K562 (cell line): ENCODE measurements at regions not wholly inside any gene's neighbourhood (a gene's known extent, or its start where the extent isn't known, plus 50 kb on each side); places are given as distances from the start of the nearest gene placed in this dataset.

Experiments
- ATAC-seq: fragments of 200-7000 bp; cut with Tn5 transposase; 3 replicates; pipeline ENCODE4 v1.9.1; 2020; ENCODE audit warnings: moderate library complexity
- BruUV-seq: library from RNA; stranded (reverse); fragments of 400-500 nt; replicated peaks from 2 replicates; lab custom pipeline; 2021; lab: Mats Ljungman, UMichigan
- CTCF ChIA-PET: fragments of 300-600 bp; formaldehyde crosslinking; extraction: SDS; loops from one replicate; lab custom pipeline; 2021; ENCODE audit warnings: low intra/inter-chr PET ratio; lab: Yijun Ruan, JAX
- POLR2A ChIA-PET: fragments of 300-600, 350-650 bp; sonication (Branson Sonifier 250); formaldehyde crosslinking; extraction: SDS; loops from one replicate; lab custom pipeline; 2021; ENCODE audit warnings: antibody characterized with exemption, inconsistent platforms; lab: Yijun Ruan, JAX
- DNase-seq, 4 experiments: peaks; one replicate each; pipeline versions ENCODE4 v3.0.0 to v3.0.0-alpha.2; 2011 to 2018; ENCODE audit warnings: low spot score in 3 of 4, mixed read lengths in 3 of 4; ENCODE audit errors: extremely low read depth in 1 of 4
- FAIRE-seq: peaks from 2 replicates; lab custom pipeline; 2011; peaks lifted over from hg19 to GRCh38; lab: Jason Lieb, UNC
- H2AFZ ChIP-seq: 2 replicates; pipeline ENCODE4 v1.6.0; 2011; ENCODE audit warnings: low read depth, low read length, control low read depth, inconsistent platforms
- H3K27ac ChIP-seq: fragments of 200-600 bp; 3 replicates; pipeline ENCODE4 v1.8.0; 2011; ENCODE audit warnings: low read depth, mild to moderate bottlenecking, control low read depth, inconsistent platforms, low read length, moderate library complexity, mixed read lengths; ENCODE audit errors: extremely low read depth
- H3K27me3 ChIP-seq, 2 experiments: fragments of 300-600 bp in 1 of 2; 2 replicates in 1 of 2; 3 replicates in 1 of 2; pipeline versions ENCODE4 v1.6.0 to v1.8.0; 2011; ENCODE audit warnings: inconsistent platforms in 2 of 2, low read length in 2 of 2, mild to moderate bottlenecking in 1 of 2, mixed read lengths in 1 of 2, moderate library complexity in 1 of 2; ENCODE audit not compliant: control insufficient read depth in 2 of 2, insufficient read depth in 2 of 2
- H3K36me3 ChIP-seq: fragments of 300-600 bp; 3 replicates; pipeline ENCODE4 v1.8.0; 2011; ENCODE audit warnings: mild to moderate bottlenecking, low read length, inconsistent platforms; ENCODE audit not compliant: control insufficient read depth, insufficient read depth
- H3K4me1 ChIP-seq, 2 experiments: fragments of 200-600 bp in 1 of 2; replicated peaks in 1 of 2; 2 replicates in 1 of 2; 3 replicates in 1 of 2; pipeline versions ENCODE4 v1.5.1 to v1.8.0; 2011; ENCODE audit warnings: inconsistent platforms in 2 of 2, low read length in 2 of 2, mild to moderate bottlenecking in 1 of 2, mixed read lengths in 1 of 2, moderate library complexity in 1 of 2; ENCODE audit not compliant: control insufficient read depth in 2 of 2, insufficient read depth in 2 of 2
- H3K4me2 ChIP-seq: 2 replicates; pipeline ENCODE4 v1.6.1; 2011; ENCODE audit warnings: low read length, control low read depth, inconsistent platforms, mixed read lengths; ENCODE audit not compliant: insufficient read depth
- H3K4me3 ChIP-seq: fragments of 200-600 bp; sonication (generic), shearing (Covaris generic); 2 replicates; pipeline ENCODE4 v1.5.1; 2016; ENCODE audit warnings: control low read depth, inconsistent platforms
- H3K79me2 ChIP-seq: fragments of 200-600 bp; 3 replicates; pipeline ENCODE4 v1.8.0; 2011; ENCODE audit warnings: low read length, inconsistent platforms; ENCODE audit not compliant: control insufficient read depth, insufficient read depth
- H3K9ac ChIP-seq, 2 experiments: 2 replicates each; pipeline versions ENCODE4 v1.6.0 to v1.6.1; 2011; ENCODE audit warnings: low read depth in 2 of 2, low read length in 2 of 2, control low read depth in 1 of 2, inconsistent platforms in 1 of 2, mild to moderate bottlenecking in 1 of 2, mixed read lengths in 1 of 2; ENCODE audit not compliant: insufficient read depth in 1 of 2
- H3K9me1 ChIP-seq: one replicate; pipeline ENCODE4 v1.6.0; 2011; ENCODE audit warnings: inconsistent platforms, mild to moderate bottlenecking, low read length, moderate library complexity; ENCODE audit not compliant: control insufficient read depth, insufficient read depth
- H3K9me3 ChIP-seq: replicated peaks from 2 replicates; pipeline ENCODE4 v1.5.1; 2011; ENCODE audit warnings: low read depth, low read length, inconsistent platforms; ENCODE audit not compliant: control insufficient read depth, insufficient read depth
- H4K20me1 ChIP-seq: replicated peaks from 2 replicates; pipeline ENCODE4 v1.6.1; 2011; ENCODE audit warnings: low read length, inconsistent platforms, mixed read lengths; ENCODE audit not compliant: control insufficient read depth, insufficient read depth
- CAMTA2 ChIP-seq: fragments of 250-450 bp; sonication (Bioruptor Pico); conservative IDR thresholded peaks from 2 replicates; pipeline ENCODE4 v1.5.1; 2022
- CBX2 ChIP-seq: fragments of 200-600 bp; sonication (generic); IDR thresholded peaks from one replicate; pipeline ENCODE4 v1.6.1; 2012; ENCODE audit warnings: mild to moderate bottlenecking, low read length, inconsistent platforms; ENCODE audit not compliant: insufficient read depth, poor library complexity, severe bottlenecking
- CREB1 ChIP-seq, 2 experiments: sonication (generic) in 1 of 2; formaldehyde crosslinking in 1 of 2; IDR thresholded peaks; 2 replicates each; pipeline versions ENCODE4 v1.6.1 to v1.8.0; 2012 to 2022; ENCODE audit warnings: inconsistent platforms in 1 of 2, mild to moderate bottlenecking in 1 of 2, missing genetic modification reagents in 1 of 2, moderate library complexity in 1 of 2
- FOS ChIP-seq: IDR thresholded peaks from 3 replicates; pipeline ENCODE4 v1.6.1; 2011; ENCODE audit not compliant: insufficient read length; ENCODE audit errors: extremely low read depth
- GATAD2B ChIP-seq: fragments of 450-650 bp; IDR thresholded peaks from 2 replicates; pipeline ENCODE4 v1.6.1; 2017; ENCODE audit warnings: mild to moderate bottlenecking, borderline replicate concordance
- HNRNPL ChIP-seq: fragments of 200-400 bp; formaldehyde crosslinking; IDR thresholded peaks from 2 replicates; pipeline ENCODE4 v1.6.1; 2017; ENCODE audit warnings: low read depth, mild to moderate bottlenecking, low read length
- MCM5 ChIP-seq: fragments of 450-650 bp; IDR thresholded peaks from 2 replicates; pipeline ENCODE4 v1.6.1; 2016; ENCODE audit warnings: low read depth
- NEUROD1 ChIP-seq: fragments of 150-350 bp; IDR thresholded peaks from 2 replicates; pipeline ENCODE4 v1.6.1; 2014; ENCODE audit warnings: borderline replicate concordance, low read length, low read depth; ENCODE audit not compliant: partially characterized antibody
- TAF7 ChIP-seq: fragments of 450-650 bp; IDR thresholded peaks from 2 replicates; pipeline ENCODE4 v1.6.1; 2016; ENCODE audit warnings: missing genetic modification characterization, missing compliant biosample characterization
- TAF9B ChIP-seq: fragments of 450-650 bp; IDR thresholded peaks from 2 replicates; pipeline ENCODE4 v1.6.1; 2018; ENCODE audit warnings: mild to moderate bottlenecking; ENCODE audit not compliant: partially characterized antibody
- TEAD1 ChIP-seq, 2 experiments: fragments of 450-650 bp in 1 of 2; sonication (generic) in 1 of 2; formaldehyde crosslinking; IDR thresholded peaks; 2 replicates each; pipeline versions ENCODE4 v1.4.0 to v1.8.0; 2020 to 2022; ENCODE audit warnings: mild to moderate bottlenecking in 2 of 2, missing genetic modification reagents in 1 of 2
- THRAP3 ChIP-seq: fragments of 450-650 bp; IDR thresholded peaks from 2 replicates; pipeline ENCODE4 v1.6.1; 2016; ENCODE audit warnings: mild to moderate bottlenecking, inconsistent platforms, borderline replicate concordance
- ZBTB12 ChIP-seq: fragments of 250-450 bp; sonication (Bioruptor Pico); IDR thresholded peaks from 2 replicates; pipeline ENCODE4 v1.4.0; 2020
- ZNF57 ChIP-seq: fragments of 450-650 bp; formaldehyde crosslinking; IDR thresholded peaks from 2 replicates; pipeline ENCODE4 v1.4.0; 2020; ENCODE audit warnings: mild to moderate bottlenecking, moderate library complexity
- WGBS: fragments of 100-300 bp; shearing (Covaris generic); methylation state at CpG from one replicate; pipeline ENCODE4 v1.1.6; 2016; ENCODE audit warnings: low coverage, mixed read lengths; ENCODE audit not compliant: insufficient coverage; ENCODE audit errors: missing lambda C conversion rate; 5-methylcytosine and 5-hydroxymethylcytosine counted together
- in situ Hi-C: fragments of 300-500 bp; cut with MboI; formaldehyde crosslinking; loops from 4 replicates; pipeline ENCODE4 v1.15.0; 2018; ENCODE audit warnings: inconsistent platforms, mixed read lengths
- intact Hi-C: fragments of 100-400 bp; cut with micrococcal nuclease; formaldehyde crosslinking; loops from 2 replicates; pipeline ENCODE4 v1.14.2; 2022
- TF ChIP-seq, protein P1 (sequence below): fragments of 450-650 bp; formaldehyde crosslinking; IDR thresholded peaks from 2 replicates; pipeline ENCODE4 v1.4.0; 2022; ENCODE audit warnings: mild to moderate bottlenecking, moderate library complexity
- TF ChIP-seq, protein P2 (sequence below): fragments of 450-650 bp; IDR thresholded peaks from 2 replicates; pipeline ENCODE4 v1.6.1; 2016; ENCODE audit warnings: borderline replicate concordance

DNA sequence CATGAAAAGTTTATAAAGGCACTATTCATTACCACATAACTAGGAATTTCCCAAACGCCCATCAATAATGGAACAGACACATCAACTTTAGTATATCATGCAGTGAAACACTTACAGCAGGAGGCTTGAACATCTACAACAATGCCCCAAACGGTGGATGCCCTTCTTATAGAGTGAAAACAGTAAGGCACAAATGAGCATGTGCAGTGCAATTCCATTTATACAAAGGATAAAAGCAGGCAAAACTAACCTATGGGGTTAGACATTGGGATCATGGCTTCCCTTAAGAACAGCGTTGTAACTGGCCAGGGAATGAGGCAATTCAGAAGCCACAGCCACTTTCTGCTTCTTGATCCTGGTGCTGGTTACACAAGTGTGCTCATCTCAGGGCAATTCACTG, 1363.0 kb downstream of the TBC1D22A start:
- in situ Hi-C loops: no loop called here
- Histone ChIP-seq H3K4me3 (no peak overlapping the region), H4K20me1 (no peaks in the 10 kb centered on the region), H3K27me3 (no peaks in the 10 kb centered on the region), H3K4me1 (no peaks in the 10 kb centered on the region), H3K79me2 (no peaks in the 10 kb centered on the region)
- 0% methylated on average over 2 of the region's 3 CpGs for WGBS
- TF ChIP-seq, protein P1, sequence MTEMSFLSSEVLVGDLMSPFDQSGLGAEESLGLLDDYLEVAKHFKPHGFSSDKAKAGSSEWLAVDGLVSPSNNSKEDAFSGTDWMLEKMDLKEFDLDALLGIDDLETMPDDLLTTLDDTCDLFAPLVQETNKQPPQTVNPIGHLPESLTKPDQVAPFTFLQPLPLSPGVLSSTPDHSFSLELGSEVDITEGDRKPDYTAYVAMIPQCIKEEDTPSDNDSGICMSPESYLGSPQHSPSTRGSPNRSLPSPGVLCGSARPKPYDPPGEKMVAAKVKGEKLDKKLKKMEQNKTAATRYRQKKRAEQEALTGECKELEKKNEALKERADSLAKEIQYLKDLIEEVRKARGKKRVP (CRISPR knock-in tag): no peak
- TF ChIP-seq ZBTB12 (CRISPR knock-in tag) (no peak), ZNF57 (CRISPR knock-in tag) (no peak), MCM5 (no peak), CBX2 (no peak), GATAD2B (no peak), CREB1 (IDR thresholded peaks at IDR 0.05) (no peak), CREB1 (CRISPR knock-in tag; IDR thresholded peaks at IDR 0.05) (no peak), NEUROD1 (no peak), HNRNPL (no peak), CAMTA2 (CRISPR knock-in tag) (no peak), FOS (no peak), THRAP3 (no peak), TAF9B (no peak), TEAD1 (CRISPR knock-in tag; IDR thresholded peaks at IDR 0.05) (no peak), TAF7 (no peak)
- TF ChIP-seq, protein P2, sequence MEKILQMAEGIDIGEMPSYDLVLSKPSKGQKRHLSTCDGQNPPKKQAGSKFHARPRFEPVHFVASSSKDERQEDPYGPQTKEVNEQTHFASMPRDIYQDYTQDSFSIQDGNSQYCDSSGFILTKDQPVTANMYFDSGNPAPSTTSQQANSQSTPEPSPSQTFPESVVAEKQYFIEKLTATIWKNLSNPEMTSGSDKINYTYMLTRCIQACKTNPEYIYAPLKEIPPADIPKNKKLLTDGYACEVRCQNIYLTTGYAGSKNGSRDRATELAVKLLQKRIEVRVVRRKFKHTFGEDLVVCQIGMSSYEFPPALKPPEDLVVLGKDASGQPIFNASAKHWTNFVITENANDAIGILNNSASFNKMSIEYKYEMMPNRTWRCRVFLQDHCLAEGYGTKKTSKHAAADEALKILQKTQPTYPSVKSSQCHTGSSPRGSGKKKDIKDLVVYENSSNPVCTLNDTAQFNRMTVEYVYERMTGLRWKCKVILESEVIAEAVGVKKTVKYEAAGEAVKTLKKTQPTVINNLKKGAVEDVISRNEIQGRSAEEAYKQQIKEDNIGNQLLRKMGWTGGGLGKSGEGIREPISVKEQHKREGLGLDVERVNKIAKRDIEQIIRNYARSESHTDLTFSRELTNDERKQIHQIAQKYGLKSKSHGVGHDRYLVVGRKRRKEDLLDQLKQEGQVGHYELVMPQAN: no peak
- TF ChIP-seq, all 486 proteins: peak for 0
- no peak overlapping the region for H3K27ac ChIP-seq
- POLR2A ChIA-PET: no interaction called here
- intact Hi-C loops: no loop called here
- ATAC-seq (no peak), FAIRE-seq (no peak), DNase-seq (no peak)
- CTCF ChIA-PET: no interaction called here
- H2AFZ ChIP-seq: no peak overlapping the region
- H3K36me3 ChIP-seq: no peaks in the 10 kb centered on the region
- H3K9me1 ChIP-seq: no peaks in the 10 kb centered on the region
- BruUV-seq: no TSS peak
- no peaks in the 10 kb centered on the region for H3K9me3 ChIP-seq
- no peak overlapping the region for H3K9ac ChIP-seq
- H3K4me2 ChIP-seq: no peak overlapping the region
